ENCODE measurements at regions not wholly inside any gene's neighbourhood (a gene's known extent, or its start where the extent isn't known, plus 50 kb on each side); places are given as distances from the start of the nearest gene placed in this dataset.

GRCh38 chr4:187577941-187578480 is 417.6 kb upstream of the ZFP42 start:
- DNase-seq (ENCODE audit: low spot score) (no peak), ATAC-seq (no peak), FAIRE-seq (no peak)
- POLR2A ChIA-PET, result no interaction called here
- intact Hi-C loops (cut with micrococcal nuclease; ENCODE audit: unreplicated experiment) (no loop called here), in situ Hi-C loops (cut with HindIII; ENCODE audit: extremely low pct_ligation_motif_present, low pct_unique_long_range_greater_than_20kb) (no loop called here)
- no peaks in the 10 kb centered on the region for H4K20me1 ChIP-seq (ENCODE audit: insufficient read depth, low read length)
- H3K36me3 ChIP-seq (replicated peaks in 1 of 2; ENCODE audit: control insufficient read depth in 1 of 2, insufficient read depth in 2 of 2, low read length in 2 of 2), result no peaks in the 10 kb centered on the region
- CTCF ChIA-PET (ENCODE audit: low intra/inter-chr PET ratio, low total read pairs), result no interaction called here
- H3K4me2 ChIP-seq (ENCODE audit: low read depth, low read length), result no peak overlapping the region
- H3K79me2 ChIP-seq (ENCODE audit: insufficient read depth, low read length), result no peaks in the 10 kb centered on the region
- H3K4me3 ChIP-seq (replicated peaks in 1 of 3; ENCODE audit: insufficient read depth in 1 of 3, low read depth in 2 of 3, low read length in 3 of 3), result no peak overlapping the region
- no peak overlapping the region for H3K9ac ChIP-seq (ENCODE audit: insufficient read depth, low read depth, low read length)
- H3K27ac ChIP-seq (ENCODE audit: extremely low read length, insufficient read depth, low read length), result no peak overlapping the region
- WGBS (ENCODE audit: low lambda C conversion rate), result 8% methylated on average over 6 of the region's 6 CpGs
- no TSS peak for BruUV-seq (replicated peaks)
- H3K9me3 ChIP-seq (ENCODE audit: low read length), result no peaks in the 10 kb centered on the region
- no peaks in the 10 kb centered on the region; a peak in 1 of 5 replicates for H3K27me3 ChIP-seq (ENCODE audit: control insufficient read depth in 1 of 2, insufficient read depth in 2 of 2, low read length in 2 of 2)
- no peaks in the 10 kb centered on the region for H3K4me1 ChIP-seq (ENCODE audit: insufficient read depth, low read length)
- H2AFZ ChIP-seq (ENCODE audit: low read length), result no peak overlapping the region
- TF ChIP-seq, protein P1, sequence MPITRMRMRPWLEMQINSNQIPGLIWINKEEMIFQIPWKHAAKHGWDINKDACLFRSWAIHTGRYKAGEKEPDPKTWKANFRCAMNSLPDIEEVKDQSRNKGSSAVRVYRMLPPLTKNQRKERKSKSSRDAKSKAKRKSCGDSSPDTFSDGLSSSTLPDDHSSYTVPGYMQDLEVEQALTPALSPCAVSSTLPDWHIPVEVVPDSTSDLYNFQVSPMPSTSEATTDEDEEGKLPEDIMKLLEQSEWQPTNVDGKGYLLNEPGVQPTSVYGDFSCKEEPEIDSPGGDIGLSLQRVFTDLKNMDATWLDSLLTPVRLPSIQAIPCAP (CRISPR knock-in tag; IDR thresholded peaks at IDR 0.05; ENCODE audit: low read depth), result no peak
- TF ChIP-seq TAF1 (CRISPR knock-in tag; IDR thresholded peaks at IDR 0.05) (no peak), ZNF337 (CRISPR knock-in tag; IDR thresholded peaks at IDR 0.05; ENCODE audit: borderline replicate concordance, low read depth) (no peak), ERF (CRISPR knock-in tag; IDR thresholded peaks at IDR 0.05) (no peak), ZNF549 (CRISPR knock-in tag; IDR thresholded peaks at IDR 0.05) (no peak), PHF21A (CRISPR knock-in tag; IDR thresholded peaks at IDR 0.05) (no peak), SETDB1 (CRISPR knock-in tag; IDR thresholded peaks at IDR 0.05; ENCODE audit: borderline replicate concordance) (no peak), DR1 (CRISPR knock-in tag; IDR thresholded peaks at IDR 0.05) (no peak), ELK4 (CRISPR knock-in tag; IDR thresholded peaks at IDR 0.05; ENCODE audit: borderline replicate concordance) (no peak), SKIL (CRISPR knock-in tag; IDR thresholded peaks at IDR 0.05; ENCODE audit: borderline replicate concordance) (no peak), HNF1A (IDR thresholded peaks at IDR 0.05; ENCODE audit: low read depth) (no peak), HNF1A (CRISPR knock-in tag; IDR thresholded peaks at IDR 0.05; ENCODE audit: borderline replicate concordance) (no peak), ZFY (CRISPR knock-in tag; IDR thresholded peaks at IDR 0.05) (no peak), CHD2 (IDR thresholded peaks at IDR 0.05; ENCODE audit: low read depth, low read length) (no peak), ZFP37 (CRISPR knock-in tag; IDR thresholded peaks at IDR 0.05; ENCODE audit: borderline replicate concordance) (no peak), ZNF292 (CRISPR knock-in tag; IDR thresholded peaks at IDR 0.05; ENCODE audit: borderline replicate concordance, low read depth) (no peak)
